CD1c-positive myeloid dendritic cell (primary cell): ENCODE measurements at regions not wholly inside any gene's neighbourhood (a gene's known extent, or its start where the extent isn't known, plus 50 kb on each side); places are given as distances from the start of the nearest gene placed in this dataset.

ENCODE experiments used
- DNase-seq: peaks from one replicate; pipeline ENCODE4 v3.0.0-alpha.2; 2016; ENCODE audit errors: extremely low spot score

- DNase-seq, result no peak
Measured at GRCh38 chr4:57172065-57172464, 61.9 kb upstream of the IGFBP7 start.

DNA sequence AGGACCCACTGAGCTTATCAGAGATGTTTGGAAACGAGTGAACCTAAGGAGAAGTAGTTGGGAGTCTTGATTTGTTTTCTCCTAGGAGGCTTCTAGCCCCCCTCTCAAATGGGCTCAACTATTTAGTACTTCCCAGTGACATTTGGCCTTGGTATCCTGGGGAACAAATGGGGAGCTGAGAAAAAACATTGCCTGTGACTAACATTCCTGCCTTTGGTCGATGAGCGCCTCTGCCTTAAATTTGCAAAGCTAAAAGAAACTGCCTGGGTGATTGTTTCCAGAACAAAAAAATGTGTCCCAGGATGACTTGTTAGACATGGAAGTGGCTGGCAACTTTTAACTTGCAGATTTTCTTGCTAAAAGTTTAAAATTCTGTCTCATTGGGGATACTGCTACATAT lies 58.8 kb upstream of the IGFBP7 start:
- no peak for DNase-seq

DNA sequence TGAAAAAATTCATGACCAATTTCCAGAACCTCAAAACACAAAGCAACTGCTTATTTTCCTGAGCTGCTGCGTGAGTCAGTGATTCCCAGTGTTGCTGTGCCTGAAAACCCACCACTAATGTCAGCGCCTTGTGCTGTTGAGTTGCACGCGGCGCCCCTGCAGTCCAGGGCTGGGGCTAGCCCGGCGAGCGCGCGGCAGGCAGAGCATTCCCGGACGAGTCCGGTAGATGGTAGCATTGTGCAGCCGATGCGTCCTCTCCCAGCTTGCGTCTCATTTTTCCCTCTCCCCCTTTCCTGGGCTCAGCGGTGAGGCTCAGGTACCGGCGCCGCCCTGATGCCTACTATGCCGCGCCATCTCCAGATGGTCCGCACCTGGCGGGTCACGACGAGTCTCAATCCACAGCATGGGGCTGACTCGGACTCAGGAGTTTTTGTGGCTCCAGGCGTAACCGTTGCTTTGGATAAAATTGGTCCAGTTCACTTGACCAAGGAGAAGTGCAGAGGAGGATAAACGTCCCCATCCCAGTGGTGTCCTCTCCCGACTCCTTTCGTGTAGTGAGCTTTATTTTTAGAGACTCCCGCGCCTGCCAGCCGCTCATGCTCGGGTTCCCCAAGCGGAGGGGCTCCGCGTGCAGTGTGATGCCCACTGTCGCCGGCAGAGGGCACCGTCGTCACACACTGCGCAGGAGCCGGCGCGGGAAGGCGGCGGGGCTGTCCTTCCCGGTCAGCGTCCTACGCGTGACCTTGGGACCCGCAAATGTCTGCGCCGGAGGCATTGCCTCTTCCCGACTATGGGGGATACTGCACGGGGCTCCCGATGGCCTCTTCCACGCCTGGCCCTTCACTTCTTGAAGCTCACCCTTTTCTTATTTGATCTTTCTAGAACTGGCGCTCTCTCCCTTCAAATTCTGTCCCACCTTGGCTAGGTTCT lies 53.6 kb upstream of the IGFBP7 start:
- DNase-seq, result peak; percentile 81

GRCh38 chr4:57162499-57163019 lies 52.4 kb upstream of the IGFBP7 start:
- DNase-seq, result no peak
